Breast epithelium (tissue), 3 donors: ENCODE measurements at regions not wholly inside any gene's neighbourhood (a gene's known extent, or its start where the extent isn't known, plus 50 kb on each side); places are given as distances from the start of the nearest gene placed in this dataset.

Experiments used
- POLR2A ChIP-seq: fragments of 450-650 bp; IDR thresholded peaks from one replicate; pipeline ENCODE4 v1.6.1; 2016; ENCODE audit warnings: antibody characterized with exemption, mild to moderate bottlenecking, moderate library complexity
- TF ChIP-seq, protein P1 (sequence below), 3 donors: fragments of 450-650 bp; IDR thresholded peaks; one replicate each; pipeline ENCODE4 v1.5.1; 2016 to 2017; ENCODE audit warnings: antibody characterized with exemption in 3 of 3, mild to moderate bottlenecking in 3 of 3, moderate library complexity in 3 of 3

DNA sequence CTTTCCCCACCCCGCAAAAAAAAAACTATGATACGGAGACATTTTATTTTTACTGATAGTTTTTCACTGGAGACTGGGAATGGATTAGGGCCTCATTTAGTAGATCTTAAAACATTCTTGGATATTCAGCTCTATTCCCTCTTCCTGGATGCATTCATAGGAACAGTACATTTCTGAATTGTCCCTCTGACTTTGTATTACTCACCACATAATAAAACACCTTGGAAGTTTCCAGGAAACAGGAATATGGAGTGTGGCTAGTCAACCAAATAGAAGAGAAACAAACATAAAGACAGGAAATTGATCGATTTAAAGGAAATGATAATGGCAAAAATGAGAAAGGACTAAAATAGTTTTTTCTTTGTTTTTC is 147.7 kb downstream of the GPX5 start:
- TF ChIP-seq, protein P1, sequence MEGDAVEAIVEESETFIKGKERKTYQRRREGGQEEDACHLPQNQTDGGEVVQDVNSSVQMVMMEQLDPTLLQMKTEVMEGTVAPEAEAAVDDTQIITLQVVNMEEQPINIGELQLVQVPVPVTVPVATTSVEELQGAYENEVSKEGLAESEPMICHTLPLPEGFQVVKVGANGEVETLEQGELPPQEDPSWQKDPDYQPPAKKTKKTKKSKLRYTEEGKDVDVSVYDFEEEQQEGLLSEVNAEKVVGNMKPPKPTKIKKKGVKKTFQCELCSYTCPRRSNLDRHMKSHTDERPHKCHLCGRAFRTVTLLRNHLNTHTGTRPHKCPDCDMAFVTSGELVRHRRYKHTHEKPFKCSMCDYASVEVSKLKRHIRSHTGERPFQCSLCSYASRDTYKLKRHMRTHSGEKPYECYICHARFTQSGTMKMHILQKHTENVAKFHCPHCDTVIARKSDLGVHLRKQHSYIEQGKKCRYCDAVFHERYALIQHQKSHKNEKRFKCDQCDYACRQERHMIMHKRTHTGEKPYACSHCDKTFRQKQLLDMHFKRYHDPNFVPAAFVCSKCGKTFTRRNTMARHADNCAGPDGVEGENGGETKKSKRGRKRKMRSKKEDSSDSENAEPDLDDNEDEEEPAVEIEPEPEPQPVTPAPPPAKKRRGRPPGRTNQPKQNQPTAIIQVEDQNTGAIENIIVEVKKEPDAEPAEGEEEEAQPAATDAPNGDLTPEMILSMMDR (IDR thresholded peaks at IDR 0.05), result no peak
- no peak for TF ChIP-seq POLR2A
